Adrenal gland (tissue), 5 donors: ENCODE measurements at regions not wholly inside any gene's neighbourhood (a gene's known extent, or its start where the extent isn't known, plus 50 kb on each side); places are given as distances from the start of the nearest gene placed in this dataset.

Experiments used
- CTCF ChIP-seq, 6 experiments: fragments of 450-650 bp in 4 of 6; fragments of 200-600 bp in 2 of 6; sonication (generic) in 1 of 6; IDR thresholded peaks; 1 replicate in 5 of 6; 2 replicates in 1 of 6; pipeline versions ENCODE4 v1.5.1 to v1.8.0; 2016 to 2021; ENCODE audit warnings: antibody characterized with exemption in 6 of 6, mild to moderate bottlenecking in 2 of 6, moderate library complexity in 1 of 6
- POLR2A ChIP-seq, 2 donors: fragments of 450-650 bp; IDR thresholded peaks; one replicate each; pipeline ENCODE4 v1.6.1; 2017; ENCODE audit warnings: antibody characterized with exemption in 2 of 2, mild to moderate bottlenecking in 2 of 2, moderate library complexity in 1 of 2
- donor health status: DM: no; HTN: no; CAD: no.

DNA sequence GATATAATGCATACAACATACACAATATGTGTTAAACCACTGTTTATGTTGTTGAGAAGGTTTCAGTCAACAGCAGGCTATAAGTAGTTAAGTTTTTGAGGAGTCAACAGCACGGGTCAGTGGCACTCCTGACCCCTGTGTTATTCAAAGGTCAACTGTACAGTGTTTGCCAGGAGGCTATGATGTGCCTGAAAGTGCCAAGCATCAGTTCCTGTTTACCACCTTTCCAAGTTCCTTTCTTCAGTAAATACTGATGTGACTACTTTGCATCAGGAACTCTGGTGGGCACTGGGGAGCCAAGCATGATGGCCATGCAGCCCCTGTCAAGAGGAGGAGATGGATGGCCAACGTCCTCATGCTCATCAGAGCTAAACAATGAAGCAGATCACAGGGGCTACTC is 224.4 kb upstream of the EXOC2 start:
- TF ChIP-seq POLR2A (IDR thresholded peaks at IDR 0.05), result no peak
- no peak for TF ChIP-seq CTCF (IDR thresholded peaks at IDR 0.05)
